PFSK-1 (cell line): ENCODE measurements at regions not wholly inside any gene's neighbourhood (a gene's known extent, or its start where the extent isn't known, plus 50 kb on each side); places are given as distances from the start of the nearest gene placed in this dataset.

Source experiments
- FOXP2 ChIP-seq: optimal IDR thresholded peaks from 2 replicates; pipeline ENCODE3; 2011; ENCODE audit warnings: borderline replicate concordance, control low read depth, inconsistent platforms; ENCODE audit not compliant: insufficient read depth; ENCODE audit errors: extremely low read length, extremely low read depth
- POLR2AphosphoS5 ChIP-seq: IDR thresholded peaks from 2 replicates; pipeline ENCODE4 v1.6.1; 2012; ENCODE audit warnings: low read depth, mild to moderate bottlenecking, control low read depth, low read length, moderate library complexity
- REST ChIP-seq, 2 experiments: IDR thresholded peaks; 2 replicates each; pipeline versions ENCODE4 v1.6.1 to v1.8.0; 2011 to 2012; ENCODE audit warnings: low read depth in 2 of 2, low read length in 2 of 2, control low read depth in 1 of 2, inconsistent platforms in 1 of 2, mild to moderate bottlenecking in 1 of 2, moderate library complexity in 1 of 2; ENCODE audit not compliant: insufficient read depth in 1 of 2
- SIN3A ChIP-seq: IDR thresholded peaks from 2 replicates; pipeline ENCODE4 v1.6.1; 2012; ENCODE audit warnings: mild to moderate bottlenecking, low read length, moderate library complexity, borderline replicate concordance; ENCODE audit not compliant: insufficient read depth
- TAF1 ChIP-seq: IDR thresholded peaks from 2 replicates; pipeline ENCODE4 v1.6.1; 2012; ENCODE audit warnings: low read length, control low read depth, borderline replicate concordance; ENCODE audit not compliant: insufficient read depth

- no peak for TF ChIP-seq POLR2AphosphoS5
- TF ChIP-seq TAF1: no peak
- no peak for TF ChIP-seq REST (IDR thresholded peaks at IDR 0.05; ENCODE audit: insufficient read depth in 1 of 2, low read depth in 2 of 2, low read length in 2 of 2)
- no peak for TF ChIP-seq FOXP2
- no peak for TF ChIP-seq SIN3A
Measured at GRCh38 chr20:4483961-4484360, 202.3 kb upstream of the PRNP start.

GRCh38 chr20:4483486-4483885, 202.8 kb upstream of the PRNP start:
- TF ChIP-seq FOXP2 (no peak), POLR2AphosphoS5 (no peak), SIN3A (no peak), TAF1 (no peak)

GRCh38 chr20:4480104-4480503, 206.2 kb upstream of the PRNP start:
- no peak for TF ChIP-seq POLR2AphosphoS5
- no peak for TF ChIP-seq TAF1
- TF ChIP-seq SIN3A: no peak

GRCh38 chr20:4476903-4477500, 209.3 kb upstream of the PRNP start:
- no peak for TF ChIP-seq POLR2AphosphoS5
- TF ChIP-seq SIN3A: no peak
- no peak for TF ChIP-seq REST (IDR thresholded peaks at IDR 0.05; ENCODE audit: insufficient read depth in 1 of 2, low read depth in 2 of 2, low read length in 2 of 2)
- TF ChIP-seq TAF1: no peak
- no peak for TF ChIP-seq FOXP2

- TF ChIP-seq FOXP2: no peak
- TF ChIP-seq POLR2AphosphoS5: no peak
- TF ChIP-seq TAF1: no peak
- TF ChIP-seq REST (IDR thresholded peaks at IDR 0.05; ENCODE audit: insufficient read depth in 1 of 2, low read depth in 2 of 2, low read length in 2 of 2): no peak
- no peak for TF ChIP-seq SIN3A
Measured at GRCh38 chr20:4472906-4473305, 213.3 kb upstream of the PRNP start.

- TF ChIP-seq POLR2AphosphoS5: no peak
Measured at GRCh38 chr20:4471221-4471620, 215.0 kb upstream of the PRNP start.

GRCh38 chr20:4470375-4470774, 215.9 kb upstream of the PRNP start:
- TF ChIP-seq SIN3A (no peak), FOXP2 (no peak), TAF1 (no peak), POLR2AphosphoS5 (no peak), REST (IDR thresholded peaks at IDR 0.05; ENCODE audit: insufficient read depth in 1 of 2, low read depth in 2 of 2, low read length in 2 of 2) (no peak)
